Endodermal cell (in vitro differentiated cells): ENCODE measurements at regions not wholly inside any gene's neighbourhood (a gene's known extent, or its start where the extent isn't known, plus 50 kb on each side); places are given as distances from the start of the nearest gene placed in this dataset.
"Not testable (repeated sequence)": the region's sequence is repeated elsewhere in the genome, so short reads cannot be mapped to it uniquely, and the experiment has no call there.

Experiments used
- DNase-seq: peaks from one replicate; pipeline ENCODE4 v3.0.0-alpha.2; 2017
- H3K27ac ChIP-seq: 2 replicates; pipeline ENCODE4 v1.5.1; 2013; ENCODE audit warnings: mild to moderate bottlenecking, low read depth, low read length, moderate library complexity
- H3K27me3 ChIP-seq: 2 replicates; pipeline ENCODE4 v1.6.1; 2013; ENCODE audit warnings: mild to moderate bottlenecking, low read length, moderate library complexity; ENCODE audit not compliant: insufficient read depth, control insufficient read depth, poor library complexity, severe bottlenecking
- H3K36me3 ChIP-seq: 2 replicates; pipeline ENCODE4 v1.7.0; 2013; ENCODE audit warnings: mild to moderate bottlenecking, low read length, moderate library complexity; ENCODE audit not compliant: control insufficient read depth, insufficient read depth
- H3K4me1 ChIP-seq: one replicate; pipeline ENCODE4 v1.7.0; 2013; ENCODE audit warnings: low read length; ENCODE audit not compliant: control insufficient read depth, insufficient read depth
- H3K4me3 ChIP-seq: 2 replicates; pipeline ENCODE4 v1.5.1; 2013; ENCODE audit warnings: mild to moderate bottlenecking, low read length, moderate library complexity
- H3K9ac ChIP-seq: 2 replicates; pipeline ENCODE4 v1.6.1; 2013; ENCODE audit warnings: mild to moderate bottlenecking, low read length, moderate library complexity; ENCODE audit not compliant: poor library complexity, severe bottlenecking; ENCODE audit errors: extremely low read depth
- H3K9me3 ChIP-seq: 2 replicates; pipeline ENCODE4 v1.6.1; 2013; ENCODE audit warnings: mild to moderate bottlenecking, low read length, moderate library complexity; ENCODE audit not compliant: control insufficient read depth
- H3K27ac Mint-ChIP-seq: 2 replicates; pipeline ENCODE4 v1.8.0; 2020; ENCODE audit warnings: mixed read lengths
- H3K27me3 Mint-ChIP-seq: 2 replicates; pipeline ENCODE4 v1.8.0; 2021; ENCODE audit warnings: mild to moderate bottlenecking, mixed read lengths; ENCODE audit not compliant: insufficient read depth
- H3K36me3 Mint-ChIP-seq: 2 replicates; pipeline ENCODE4 v1.8.0; 2020; ENCODE audit warnings: low read depth, mixed read lengths
- H3K4me1 Mint-ChIP-seq: 2 replicates; pipeline ENCODE4 v1.8.0; 2020; ENCODE audit warnings: mixed read lengths
- H3K4me3 Mint-ChIP-seq: 2 replicates; pipeline ENCODE4 v1.8.0; 2020; ENCODE audit warnings: mild to moderate bottlenecking, moderate library complexity, mixed read lengths
- H3K9me3 Mint-ChIP-seq: 2 replicates; pipeline ENCODE4 v1.8.0; 2020; ENCODE audit warnings: mild to moderate bottlenecking, mixed read lengths
- CTCF ChIP-seq: fragments of 200-600 bp; sonication (generic); conservative IDR thresholded peaks from 2 replicates; pipeline ENCODE4 v1.5.0; 2021; ENCODE audit warnings: antibody characterized with exemption, mild to moderate bottlenecking
- WGBS, 2 experiments: methylation state at CpG; one replicate each; pipeline versions ENCODE4 v1.1.5 to v1.1.7; 2013; ENCODE audit warnings: missing lambda C conversion rate in 2 of 2, mixed read lengths in 1 of 2; ENCODE audit not compliant: insufficient coverage in 1 of 2, insufficient read length in 1 of 2; 5-methylcytosine and 5-hydroxymethylcytosine counted together

DNA sequence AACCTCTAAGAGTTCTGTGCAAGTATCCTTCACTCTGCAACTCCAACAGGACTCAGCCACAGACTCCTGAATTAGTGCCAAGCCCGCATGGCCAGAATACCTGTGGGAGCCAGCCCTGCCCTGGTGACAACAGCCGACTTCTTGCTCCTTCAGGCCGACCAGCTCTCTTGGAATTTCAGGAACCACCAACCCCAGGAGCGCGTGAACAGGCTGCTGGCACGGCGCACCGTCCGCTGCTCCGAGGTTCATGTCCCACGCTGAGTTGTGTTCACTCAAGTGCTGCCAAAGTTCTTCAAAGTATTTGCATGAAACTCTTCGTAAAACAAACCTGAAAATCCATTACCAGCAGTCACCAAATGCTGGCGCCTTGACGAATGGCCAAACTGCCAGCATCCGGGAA lies 232.8 kb downstream of the NR2F1-AS1 start:
- H3K27ac ChIP-seq: no peak overlapping the region
- H3K36me3 ChIP-seq: no peaks in the 10 kb centered on the region
- H3K4me3 ChIP-seq: no peak overlapping the region
- no peaks in the 10 kb centered on the region for H3K9me3 ChIP-seq
- DNase-seq: no peak
- WGBS, 2 experiments: 94% methylated on average over 15 of the region's 15 CpGs
- Mint-ChIP-seq H3K9me3 (peaks cover 3% of the 10 kb centered on the region), H3K4me1 (no peaks in the 10 kb centered on the region), H3K4me3 (no peak overlapping the region), H3K36me3 (no peaks in the 10 kb centered on the region), H3K27ac (no peak overlapping the region), H3K27me3 (no peaks in the 10 kb centered on the region)
- no peak overlapping the region for H3K9ac ChIP-seq
- H3K27me3 ChIP-seq: no peaks in the 10 kb centered on the region
- H3K4me1 ChIP-seq: no peaks in the 10 kb centered on the region
- no peak for TF ChIP-seq CTCF

DNA sequence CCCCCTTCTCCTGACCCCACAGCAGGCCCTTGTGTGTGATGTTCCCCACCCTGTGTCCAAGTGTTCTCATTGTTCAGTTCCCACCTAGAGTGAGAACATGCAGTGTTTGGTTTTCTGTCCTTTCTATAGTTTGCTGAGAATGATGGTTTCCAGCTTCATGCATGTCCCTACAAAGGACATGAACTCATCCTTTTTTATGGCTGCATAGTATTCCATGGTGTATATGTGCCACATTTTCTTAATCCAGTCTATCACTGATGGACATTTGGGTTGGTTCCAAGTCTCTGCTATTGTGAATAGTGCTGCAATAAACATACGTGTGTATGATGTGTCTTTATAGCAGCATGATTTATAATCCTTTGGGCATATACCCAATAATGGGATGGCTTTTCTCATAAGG lies 234.2 kb downstream of the NR2F1-AS1 start:
- not testable (repeated sequence) for H3K4me3 Mint-ChIP-seq

DNA sequence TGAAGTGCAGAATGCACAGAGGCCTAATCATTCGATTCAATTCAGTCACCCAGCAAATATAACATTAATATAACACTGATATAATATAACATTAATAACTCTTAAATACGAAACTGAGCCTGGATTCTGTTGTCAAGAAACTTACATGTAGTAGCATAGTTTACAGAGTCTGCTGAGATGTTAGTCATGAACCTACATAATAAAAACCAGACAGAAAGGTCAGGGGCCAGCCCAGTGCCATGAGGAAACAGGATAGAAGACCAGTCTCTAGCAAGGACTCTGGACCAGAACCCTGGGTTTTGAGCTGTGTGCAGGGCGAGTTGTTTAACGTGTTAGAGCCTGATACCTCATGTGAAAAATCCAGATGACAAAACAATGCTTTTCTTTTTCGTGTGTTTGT lies 234.7 kb downstream of the NR2F1-AS1 start:
- no peaks in the 10 kb centered on the region for H3K36me3 ChIP-seq
- H3K4me1 ChIP-seq: no peaks in the 10 kb centered on the region
- Mint-ChIP-seq H3K27me3 (no peaks in the 10 kb centered on the region), H3K36me3 (no peaks in the 10 kb centered on the region), H3K4me3 (no peak overlapping the region), H3K9me3 (peaks cover 3% of the 10 kb centered on the region), H3K27ac (no peak overlapping the region), H3K4me1 (no peaks in the 10 kb centered on the region)
- 90% methylated on average over 5 of the region's 5 CpGs; no CpG with 5 or more reads in 1 of the 2 experiments for WGBS, 2 experiments
- TF ChIP-seq CTCF: no peak
- DNase-seq: no peak
- H3K27ac ChIP-seq: no peak overlapping the region
- H3K27me3 ChIP-seq: no peaks in the 10 kb centered on the region
- no peak overlapping the region for H3K9ac ChIP-seq
- H3K9me3 ChIP-seq: no peaks in the 10 kb centered on the region
- H3K4me3 ChIP-seq: no peak overlapping the region

More for the DNA sequence above, 234.2 kb downstream of the NR2F1-AS1 start:
- not testable (repeated sequence) for H3K4me1 Mint-ChIP-seq, H3K27me3 ChIP-seq, H3K27me3 Mint-ChIP-seq, H3K9ac ChIP-seq, H3K9me3 Mint-ChIP-seq, H3K9me3 ChIP-seq, H3K4me1 ChIP-seq, DNase-seq, H3K27ac ChIP-seq, H3K36me3 ChIP-seq, H3K27ac Mint-ChIP-seq, H3K4me3 ChIP-seq, H3K36me3 Mint-ChIP-seq
- 92% methylated on average over 1 of the region's 1 CpG; no CpG with 5 or more reads in 1 of the 2 experiments for WGBS, 2 experiments

DNA sequence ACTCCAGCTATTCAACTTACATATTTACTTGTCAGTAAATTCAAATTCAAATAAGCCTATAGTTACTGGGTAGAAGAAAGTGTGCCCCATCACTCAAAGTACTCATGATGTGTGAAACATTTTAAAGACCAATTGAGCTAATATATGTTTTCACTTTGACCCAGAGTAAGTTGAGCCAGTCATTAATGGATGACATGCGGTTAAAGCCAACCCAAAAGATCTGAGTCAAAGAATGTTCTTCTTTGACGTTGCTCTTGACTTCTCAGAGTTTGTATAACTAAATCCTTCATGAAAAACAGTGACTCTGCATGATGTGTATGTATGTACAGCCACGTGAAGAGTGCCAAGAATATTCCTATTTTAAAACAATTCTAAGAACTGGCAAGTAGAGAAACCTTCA lies 237.4 kb downstream of the NR2F1-AS1 start:
- Mint-ChIP-seq H3K27ac (no peak overlapping the region), H3K9me3 (peaks cover 5% of the 10 kb centered on the region), H3K4me3 (no peak overlapping the region), H3K27me3 (no peaks in the 10 kb centered on the region), H3K36me3 (no peaks in the 10 kb centered on the region), H3K4me1 (no peaks in the 10 kb centered on the region)
- no peaks in the 10 kb centered on the region for H3K27me3 ChIP-seq
- no peaks in the 10 kb centered on the region for H3K36me3 ChIP-seq
- 88 to 100% methylated on average over 1 to 3 of the region's 3 CpGs for WGBS, 2 experiments
- no peak overlapping the region for H3K4me3 ChIP-seq
- H3K27ac ChIP-seq: no peak overlapping the region
- H3K9ac ChIP-seq: no peak overlapping the region
- no peak for TF ChIP-seq CTCF
- H3K9me3 ChIP-seq: no peaks in the 10 kb centered on the region
- H3K4me1 ChIP-seq: no peaks in the 10 kb centered on the region
- DNase-seq: no peak
